Fibroblast of the aortic adventitia (primary cell): ENCODE measurements at regions not wholly inside any gene's neighbourhood (a gene's known extent, or its start where the extent isn't known, plus 50 kb on each side); places are given as distances from the start of the nearest gene placed in this dataset.

ENCODE experiments used
- DNase-seq: peaks from one replicate; pipeline ENCODE4 v3.0.0-alpha.2; 2010; ENCODE audit warnings: low read depth
- H3K4me3 ChIP-seq: 2 replicates; pipeline ENCODE4 v1.5.1; 2011; ENCODE audit warnings: low read depth, mild to moderate bottlenecking, control low read depth, low read length, moderate library complexity
- TF ChIP-seq, protein P1 (sequence below): IDR thresholded peaks from 2 replicates; pipeline ENCODE4 v1.5.1; 2011; ENCODE audit warnings: mild to moderate bottlenecking, low read length, control low read depth, inconsistent platforms; ENCODE audit not compliant: insufficient read depth

DNA sequence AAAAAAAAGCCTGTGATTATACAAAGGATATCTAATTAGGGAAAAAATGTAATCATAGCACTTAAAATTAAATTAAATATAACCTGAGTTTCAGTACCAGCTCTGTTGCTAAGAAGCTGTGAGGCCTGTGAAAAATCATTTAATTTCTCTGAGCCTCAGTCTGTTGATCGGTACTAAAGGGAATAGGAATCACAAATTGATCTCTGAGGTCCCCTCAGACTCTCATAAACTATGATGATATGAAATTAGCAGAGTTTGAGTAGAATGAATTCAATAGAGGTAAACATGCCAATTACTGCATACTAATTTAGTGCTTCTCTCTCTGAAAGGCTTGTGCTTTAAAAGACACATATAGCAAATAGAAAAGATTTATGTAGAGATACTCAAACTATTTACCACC is 416.8 kb upstream of the NCAM2 start:
- no peak overlapping the region for H3K4me3 ChIP-seq
- TF ChIP-seq, protein P1, sequence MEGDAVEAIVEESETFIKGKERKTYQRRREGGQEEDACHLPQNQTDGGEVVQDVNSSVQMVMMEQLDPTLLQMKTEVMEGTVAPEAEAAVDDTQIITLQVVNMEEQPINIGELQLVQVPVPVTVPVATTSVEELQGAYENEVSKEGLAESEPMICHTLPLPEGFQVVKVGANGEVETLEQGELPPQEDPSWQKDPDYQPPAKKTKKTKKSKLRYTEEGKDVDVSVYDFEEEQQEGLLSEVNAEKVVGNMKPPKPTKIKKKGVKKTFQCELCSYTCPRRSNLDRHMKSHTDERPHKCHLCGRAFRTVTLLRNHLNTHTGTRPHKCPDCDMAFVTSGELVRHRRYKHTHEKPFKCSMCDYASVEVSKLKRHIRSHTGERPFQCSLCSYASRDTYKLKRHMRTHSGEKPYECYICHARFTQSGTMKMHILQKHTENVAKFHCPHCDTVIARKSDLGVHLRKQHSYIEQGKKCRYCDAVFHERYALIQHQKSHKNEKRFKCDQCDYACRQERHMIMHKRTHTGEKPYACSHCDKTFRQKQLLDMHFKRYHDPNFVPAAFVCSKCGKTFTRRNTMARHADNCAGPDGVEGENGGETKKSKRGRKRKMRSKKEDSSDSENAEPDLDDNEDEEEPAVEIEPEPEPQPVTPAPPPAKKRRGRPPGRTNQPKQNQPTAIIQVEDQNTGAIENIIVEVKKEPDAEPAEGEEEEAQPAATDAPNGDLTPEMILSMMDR = no peak
- no peak for DNase-seq

DNA sequence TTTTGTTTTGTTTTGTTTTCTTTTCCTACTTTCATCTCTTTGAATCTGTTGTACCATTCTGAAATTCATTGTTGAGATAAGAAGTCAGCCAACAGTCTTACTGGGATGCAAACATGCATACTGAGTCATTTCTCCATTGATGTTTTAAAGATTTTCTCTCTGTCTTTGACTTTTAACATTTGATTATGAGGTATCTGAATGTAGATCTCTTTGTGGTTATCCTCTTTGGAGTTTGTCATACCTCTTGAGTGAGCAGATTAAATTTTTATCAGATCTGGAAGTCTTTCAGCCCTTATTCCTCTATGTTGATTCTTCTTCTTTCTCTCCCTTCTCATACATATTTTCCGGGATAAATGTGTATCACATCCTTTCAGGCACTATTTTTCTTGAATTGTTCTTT is 406.9 kb upstream of the NCAM2 start:
- peak; percentile 36 for DNase-seq
- H3K4me3 ChIP-seq = no peak overlapping the region
- TF ChIP-seq, protein P1 = no peak

DNA sequence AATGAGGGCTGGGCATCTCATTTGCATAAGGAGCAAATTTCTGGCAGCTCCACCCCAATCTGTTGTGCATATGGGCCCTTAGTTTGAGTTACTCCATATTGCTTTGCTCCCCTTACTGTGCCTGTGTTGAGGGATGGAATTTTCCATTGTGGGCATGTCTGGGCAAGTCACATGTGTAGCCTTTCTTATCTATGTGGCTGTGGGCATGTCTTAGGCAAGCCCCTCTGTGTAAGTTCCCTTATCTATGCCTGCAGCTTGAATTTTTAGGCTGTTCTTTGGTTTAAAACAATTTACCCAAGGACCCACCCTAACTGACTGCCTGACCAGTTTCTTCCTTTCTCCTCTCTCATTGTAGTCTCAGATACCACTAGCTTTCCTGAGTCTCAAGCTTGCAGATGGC is 405.7 kb upstream of the NCAM2 start:
- peak; percentile 1 for DNase-seq
- no peak overlapping the region for H3K4me3 ChIP-seq
- TF ChIP-seq, protein P1 = no peak

DNA sequence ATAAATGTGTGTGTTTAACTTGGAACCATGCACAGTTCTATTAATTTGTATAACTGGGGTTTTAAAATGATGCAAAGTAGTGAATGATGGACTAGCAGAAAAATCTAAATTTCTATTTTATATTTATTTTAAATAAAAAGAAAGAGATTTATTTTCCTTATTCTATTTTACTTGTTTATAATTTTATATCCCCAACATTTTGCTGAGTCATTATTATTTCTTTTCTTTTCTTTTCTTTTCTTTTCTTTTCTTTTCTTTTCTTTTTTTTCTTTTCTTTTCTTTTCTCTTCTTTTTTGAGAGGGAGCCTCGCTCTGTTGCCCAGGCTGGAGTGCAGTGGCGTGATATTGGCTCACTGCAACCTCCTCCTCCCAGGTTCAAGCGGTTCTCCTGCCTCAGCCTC is 395.0 kb upstream of the NCAM2 start:
- no peak for DNase-seq
- H3K4me3 ChIP-seq = no peak overlapping the region
- TF ChIP-seq, protein P1 = no peak

DNA sequence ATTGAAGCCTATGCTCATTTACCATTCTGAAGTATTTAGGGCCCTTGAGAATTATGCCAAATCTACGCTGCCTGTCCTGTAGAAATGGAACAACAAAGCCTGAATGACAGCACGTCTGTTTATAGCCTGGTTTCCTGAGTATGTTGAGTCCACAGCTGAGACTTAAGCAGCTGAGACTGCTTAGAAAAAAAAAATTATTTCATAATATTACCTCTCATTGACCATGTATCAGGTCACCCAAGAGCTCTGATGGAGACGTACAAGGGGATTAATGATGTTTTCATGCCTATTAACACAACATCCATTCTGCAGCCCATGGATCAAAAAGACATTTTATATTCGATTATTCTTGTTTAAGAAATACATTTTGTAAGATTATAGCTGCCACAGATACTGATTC is 387.2 kb upstream of the NCAM2 start:
- no peak for DNase-seq
- TF ChIP-seq, protein P1 = no peak

DNA sequence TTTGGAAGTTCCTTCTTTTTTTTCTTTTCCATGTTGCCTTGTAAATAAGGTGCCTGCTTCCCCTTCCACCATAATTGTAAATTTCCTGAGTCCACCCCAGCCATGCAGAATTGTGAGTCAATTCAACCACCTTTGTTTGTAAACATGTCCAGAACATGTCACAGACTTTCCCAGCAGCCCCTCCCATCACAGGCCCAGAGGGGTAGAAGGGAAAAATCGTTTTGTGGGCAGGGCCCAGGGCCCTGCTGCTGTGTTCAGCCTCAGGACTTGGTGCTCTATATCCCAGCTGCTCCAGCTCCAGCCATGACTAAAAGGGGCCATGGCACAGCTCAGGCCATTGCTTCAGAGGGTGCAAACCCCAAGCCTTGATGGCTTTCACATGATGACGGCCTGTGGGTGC is 384.6 kb upstream of the NCAM2 start:
- no peak overlapping the region for H3K4me3 ChIP-seq
- TF ChIP-seq, protein P1 = no peak
- DNase-seq = no peak

More for the DNA sequence above, 387.2 kb upstream of the NCAM2 start:
- no peak overlapping the region for H3K4me3 ChIP-seq

DNA sequence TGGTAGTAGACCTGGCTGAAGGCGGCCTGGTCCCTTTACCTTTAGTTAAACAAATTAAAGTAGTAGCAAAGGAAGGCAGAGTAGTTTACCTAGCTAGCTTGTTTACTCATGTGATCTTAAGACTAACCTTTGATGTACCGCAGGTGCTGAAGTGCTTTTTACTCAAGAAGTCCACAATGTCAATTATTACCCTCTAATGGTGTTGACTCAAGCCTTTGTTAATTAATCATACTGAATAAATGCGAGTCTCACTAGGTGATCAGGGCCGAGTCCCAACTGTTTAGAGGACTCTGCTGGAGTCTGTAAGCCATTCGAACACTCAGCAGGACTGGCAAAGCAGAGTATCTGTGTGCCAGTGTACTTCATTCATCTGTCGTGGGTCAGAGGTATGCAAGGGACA is 381.1 kb upstream of the NCAM2 start:
- no peak overlapping the region for H3K4me3 ChIP-seq
- no peak for DNase-seq
- TF ChIP-seq, protein P1 = no peak
